Parathyroid adenoma (tissue), 2 donors: ENCODE measurements at regions not wholly inside any gene's neighbourhood (a gene's known extent, or its start where the extent isn't known, plus 50 kb on each side); places are given as distances from the start of the nearest gene placed in this dataset.
"Not testable (repeated sequence)": the region's sequence is repeated elsewhere in the genome, so short reads cannot be mapped to it uniquely, and the experiment has no call there.

Source experiments
- H2AFZ ChIP-seq: fragments of 300-600 bp; sonication (generic); one replicate; pipeline ENCODE4 v1.7.0; 2017; ENCODE audit warnings: antibody characterized with exemption, mild to moderate bottlenecking
- H3K27ac ChIP-seq: fragments of 300-600 bp; sonication (generic); one replicate; pipeline ENCODE4 v1.7.0; 2017
- H3K27me3 ChIP-seq: fragments of 300-600 bp; sonication (generic); one replicate; pipeline ENCODE4 v1.7.0; 2017; ENCODE audit warnings: low read length; ENCODE audit not compliant: control insufficient read depth, insufficient read depth
- H3K36me3 ChIP-seq: fragments of 300-600 bp; sonication (generic); one replicate; pipeline ENCODE4 v1.7.0; 2017; ENCODE audit warnings: low read length; ENCODE audit not compliant: control insufficient read depth, insufficient read depth
- H3K4me1 ChIP-seq: fragments of 300-600 bp; sonication (generic); one replicate; pipeline ENCODE4 v1.7.0; 2017; ENCODE audit warnings: control low read depth
- H3K4me2 ChIP-seq: fragments of 300-600 bp; sonication (generic); one replicate; pipeline ENCODE4 v1.7.0; 2017; ENCODE audit warnings: low read length
- H3K4me3 ChIP-seq: fragments of 300-600 bp; sonication (generic); one replicate; pipeline ENCODE4 v1.7.0; 2017; ENCODE audit warnings: low read depth, low read length
- H3K79me2 ChIP-seq: fragments of 300-600 bp; sonication (generic); one replicate; pipeline ENCODE4 v1.7.0; 2017; ENCODE audit warnings: control low read depth
- H3K9ac ChIP-seq: fragments of 300-600 bp; sonication (generic); one replicate; pipeline ENCODE4 v1.7.0; 2017; ENCODE audit warnings: mild to moderate bottlenecking
- H3K9me3 ChIP-seq: fragments of 300-600 bp; sonication (generic); one replicate; pipeline ENCODE4 v1.7.0; 2017; ENCODE audit warnings: low read length; ENCODE audit not compliant: control insufficient read depth
- CTCF ChIP-seq: fragments of 300-600 bp; sonication (generic); IDR thresholded peaks from one replicate; pipeline ENCODE4 v1.7.0; 2017; ENCODE audit warnings: antibody characterized with exemption, mild to moderate bottlenecking
- donor health status: primary hyperparathyroidism.

GRCh38 chr19:30955112-30956104 is 393.8 kb downstream of the TSHZ3 start:
- Histone ChIP-seq H3K9me3 (no peaks in the 10 kb centered on the region), H3K4me1 (no peaks in the 10 kb centered on the region), H3K36me3 (no peaks in the 10 kb centered on the region), H3K4me3 (no peak overlapping the region), H3K79me2 (no peaks in the 10 kb centered on the region), H3K4me2 (no peak overlapping the region), H3K27me3 (no peaks in the 10 kb centered on the region), H3K27ac (no peak overlapping the region), H2AFZ (no peak overlapping the region), H3K9ac (no peak overlapping the region)
- no peak for TF ChIP-seq CTCF

GRCh38 chr19:30944276-30944932 is 404.8 kb downstream of the TSHZ3 start:
- not testable (repeated sequence) for H3K79me2 ChIP-seq, H3K27ac ChIP-seq, H2AFZ ChIP-seq, H3K36me3 ChIP-seq, H3K9ac ChIP-seq, H3K27me3 ChIP-seq, H3K4me1 ChIP-seq, H3K9me3 ChIP-seq, H3K4me3 ChIP-seq, H3K4me2 ChIP-seq

- Histone ChIP-seq H3K9me3 (no peaks in the 10 kb centered on the region), H3K4me1 (no peaks in the 10 kb centered on the region), H3K27me3 (no peaks in the 10 kb centered on the region), H3K4me2 (no peak overlapping the region), H2AFZ (no peak overlapping the region), H3K79me2 (no peaks in the 10 kb centered on the region), H3K36me3 (no peaks in the 10 kb centered on the region), H3K9ac (no peak overlapping the region), H3K27ac (no peak overlapping the region), H3K4me3 (no peak overlapping the region)
- no peak for TF ChIP-seq CTCF
These were observed 406.0 kb downstream of the TSHZ3 start for GRCh38 chr19:30943101-30943843.

GRCh38 chr19:30942636-30943035 is 406.6 kb downstream of the TSHZ3 start:
- Histone ChIP-seq H3K36me3 (no peaks in the 10 kb centered on the region), H3K9ac (no peak overlapping the region), H3K27ac (no peak overlapping the region), H3K9me3 (no peaks in the 10 kb centered on the region), H3K4me3 (no peak overlapping the region), H3K27me3 (no peaks in the 10 kb centered on the region), H3K4me1 (no peaks in the 10 kb centered on the region), H3K79me2 (no peaks in the 10 kb centered on the region), H3K4me2 (no peak overlapping the region), H2AFZ (no peak overlapping the region)
- no peak for TF ChIP-seq CTCF

- Histone ChIP-seq H3K4me2 (no peak overlapping the region), H2AFZ (no peak overlapping the region), H3K9me3 (no peaks in the 10 kb centered on the region), H3K27ac (no peak overlapping the region), H3K9ac (no peak overlapping the region), H3K79me2 (no peaks in the 10 kb centered on the region), H3K4me3 (no peak overlapping the region), H3K4me1 (no peaks in the 10 kb centered on the region), H3K36me3 (no peaks in the 10 kb centered on the region), H3K27me3 (no peaks in the 10 kb centered on the region)
- TF ChIP-seq CTCF, result no peak
These were observed 407.6 kb downstream of the TSHZ3 start for GRCh38 chr19:30941591-30941990.
